ENCODE measurements at regions not wholly inside any gene's neighbourhood (a gene's known extent, or its start where the extent isn't known, plus 50 kb on each side); places are given as distances from the start of the nearest gene placed in this dataset.

- TF ChIP-seq POLR2A (IDR thresholded peaks at IDR 0.05) (no peak), CTCF (IDR thresholded peaks at IDR 0.05 in 4 of 5, conservative IDR thresholded peaks at IDR 0.05 in 1 of 5) (no peak)
Observed at GRCh38 chr9:126183266-126183665, 143.4 kb upstream of the MVB12B start.

Measured in gastrocnemius medialis (tissue), 4 donors.